Skeletal muscle tissue (tissue), 3 donors: ENCODE measurements at regions not wholly inside any gene's neighbourhood (a gene's known extent, or its start where the extent isn't known, plus 50 kb on each side); places are given as distances from the start of the nearest gene placed in this dataset.
"Not testable (repeated sequence)": the region's sequence is repeated elsewhere in the genome, so short reads cannot be mapped to it uniquely, and the experiment has no call there.

Experiments used
- H3K27ac ChIP-seq: one replicate; pipeline ENCODE4 v1.7.0; 2013; ENCODE audit warnings: mild to moderate bottlenecking, low read depth, low read length, inconsistent platforms
- H3K27me3 ChIP-seq, 3 donors: one replicate each; pipeline ENCODE4 v1.7.0; 2013; ENCODE audit warnings: low read length in 3 of 3; ENCODE audit not compliant: control insufficient read depth in 3 of 3, insufficient read depth in 3 of 3
- H3K36me3 ChIP-seq, 3 donors: one replicate each; pipeline ENCODE4 v1.7.0; 2013; ENCODE audit warnings: low read length in 3 of 3; ENCODE audit not compliant: control insufficient read depth in 3 of 3, insufficient read depth in 3 of 3
- H3K4me1 ChIP-seq, 3 donors: one replicate each; pipeline ENCODE4 v1.7.0; 2013; ENCODE audit warnings: low read length in 3 of 3, mild to moderate bottlenecking in 3 of 3; ENCODE audit not compliant: control insufficient read depth in 3 of 3, insufficient read depth in 3 of 3
- H3K4me3 ChIP-seq, 3 donors: one replicate each; pipeline ENCODE4 v1.7.0; 2013; ENCODE audit warnings: low read length in 3 of 3
- H3K9ac ChIP-seq, 3 donors: one replicate each; pipeline ENCODE4 v1.7.0; 2013; ENCODE audit warnings: low read length in 3 of 3, mild to moderate bottlenecking in 3 of 3, moderate library complexity in 2 of 3, low read depth in 1 of 3
- H3K9me3 ChIP-seq, 3 donors: one replicate each; pipeline ENCODE4 v1.7.0; 2013; ENCODE audit warnings: low read length in 3 of 3; ENCODE audit not compliant: control insufficient read depth in 3 of 3
- donor health status: Osteomylitis.

DNA sequence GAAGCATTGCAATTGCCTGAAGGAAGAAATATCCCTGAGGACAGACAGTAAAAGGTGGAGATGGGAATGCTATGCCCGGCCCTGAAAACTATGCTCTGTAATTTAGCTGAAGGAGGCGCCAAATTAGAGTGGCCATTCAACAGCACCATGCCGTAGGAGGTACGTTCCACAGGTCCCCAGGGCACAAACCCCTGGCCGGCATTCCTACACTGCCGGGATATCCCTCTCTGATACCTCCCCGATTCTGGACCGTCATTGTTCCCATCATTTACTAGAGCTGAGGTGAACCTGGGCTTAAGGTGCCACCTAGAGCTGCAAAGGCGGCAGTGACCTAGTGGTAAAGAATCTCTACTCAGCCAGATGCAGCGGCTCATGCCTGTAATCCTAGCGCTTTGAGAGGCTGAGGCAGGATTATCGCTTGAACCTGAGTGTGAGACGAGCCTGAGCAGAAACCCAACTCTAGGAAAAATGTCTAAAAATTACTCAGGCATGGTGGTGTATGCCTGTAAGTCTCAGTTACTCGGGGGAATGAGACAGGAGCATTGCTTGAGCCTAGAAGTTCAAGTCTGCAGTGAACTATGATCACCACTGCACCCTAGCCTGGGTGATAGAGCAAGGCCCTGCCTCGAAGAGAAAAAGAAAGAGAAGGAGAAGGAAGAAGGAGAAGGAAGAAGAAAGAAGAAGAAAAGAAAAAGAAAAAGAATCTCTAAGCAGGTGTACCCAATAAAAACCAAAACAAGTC, 53.0 kb upstream of the TNKS2 start:
- Histone ChIP-seq H3K27me3 (peaks cover 5 to 14% (median 12%) of the 10 kb centered on the region in 3 donors), H3K36me3 (no peaks in the 10 kb centered on the region), H3K4me3 (peak overlapping the region in 1 of 3 donors; percentile 41), H3K27ac (no peak overlapping the region), H3K9me3 (no peaks in the 10 kb centered on the region), H3K9ac (no peak overlapping the region), H3K4me1 (peaks cover 0 to 5% (median 0%) of the 10 kb centered on the region in 3 donors)

DNA sequence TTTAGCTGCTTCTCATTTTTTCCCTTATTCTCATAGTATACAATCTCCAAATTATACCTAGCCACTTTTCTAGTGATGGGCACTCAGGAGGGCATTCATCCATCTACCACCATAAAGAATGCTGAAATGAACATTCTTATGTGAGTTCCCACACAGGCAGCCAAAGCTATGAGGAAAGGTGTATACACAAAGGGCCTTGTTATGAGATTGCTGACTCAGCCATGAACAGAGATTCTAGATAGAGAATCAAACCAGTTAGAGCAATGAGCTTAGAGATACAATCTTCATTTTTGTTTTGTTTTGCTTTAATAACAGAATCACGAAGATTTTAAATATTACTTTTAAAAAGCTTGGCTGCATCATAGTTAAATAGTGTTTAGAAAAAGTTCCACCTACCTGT, 54.8 kb upstream of the TNKS2 start:
- H3K27me3 ChIP-seq, result peaks cover 6 to 18% (median 17%) of the 10 kb centered on the region in 3 donors
- no peaks in the 10 kb centered on the region for H3K9me3 ChIP-seq
- no peaks in the 10 kb centered on the region for H3K36me3 ChIP-seq
- peaks cover 0 to 5% (median 0%) of the 10 kb centered on the region in 3 donors for H3K4me1 ChIP-seq
- H3K27ac ChIP-seq, result no peak overlapping the region
- no peak overlapping the region for H3K9ac ChIP-seq
- H3K4me3 ChIP-seq, result no peak overlapping the region

DNA sequence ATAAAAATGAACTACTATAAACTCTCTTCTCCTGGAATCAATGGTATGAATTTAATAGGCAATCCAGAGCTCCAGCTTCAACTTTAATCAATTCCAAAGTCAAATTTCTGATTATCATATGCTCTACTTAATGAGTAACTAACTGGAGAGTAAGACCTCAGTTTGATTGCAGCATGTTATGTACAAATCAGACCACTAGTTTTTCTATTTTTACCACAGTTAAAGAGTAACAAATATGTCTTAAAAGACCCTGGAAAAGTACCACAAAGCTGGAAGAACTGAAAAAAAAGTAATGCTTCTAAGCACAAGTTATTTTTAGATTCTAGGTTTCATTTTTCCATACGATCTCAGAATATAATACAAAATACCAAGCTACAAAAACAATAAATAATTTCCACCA, 56.0 kb upstream of the TNKS2 start:
- Histone ChIP-seq H3K9ac (no peak overlapping the region), H3K27me3 (peaks cover 6 to 18% (median 18%) of the 10 kb centered on the region in 3 donors), H3K4me1 (peaks cover 0 to 5% (median 0%) of the 10 kb centered on the region in 3 donors), H3K4me3 (no peak overlapping the region), H3K36me3 (no peaks in the 10 kb centered on the region), H3K27ac (no peak overlapping the region), H3K9me3 (no peaks in the 10 kb centered on the region)

DNA sequence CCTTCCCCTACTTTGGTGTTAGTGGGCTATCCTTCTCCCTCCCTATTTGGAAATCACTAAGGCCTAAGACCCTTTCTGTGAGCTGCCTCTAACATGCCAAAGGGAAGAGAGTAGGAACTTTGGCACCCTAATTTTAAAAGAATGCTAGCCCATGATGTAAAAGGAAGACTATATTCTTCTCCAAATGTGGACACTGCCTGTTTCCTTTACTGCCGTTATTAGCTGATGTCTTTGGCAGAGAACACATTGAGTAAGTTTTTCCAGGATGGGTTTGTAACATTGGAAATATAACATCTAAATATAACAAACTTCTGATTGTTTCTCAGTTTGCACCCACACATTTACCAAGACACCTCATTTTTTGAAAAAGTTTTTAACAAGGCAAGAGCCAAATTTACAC, 56.9 kb upstream of the TNKS2 start:
- no peaks in the 10 kb centered on the region for H3K9me3 ChIP-seq
- H3K36me3 ChIP-seq, result no peaks in the 10 kb centered on the region
- peaks cover 6 to 18% (median 18%) of the 10 kb centered on the region in 3 donors for H3K27me3 ChIP-seq
- H3K4me1 ChIP-seq, result peaks cover 0 to 5% (median 0%) of the 10 kb centered on the region in 3 donors
- no peak overlapping the region for H3K27ac ChIP-seq
- H3K4me3 ChIP-seq, result no peak overlapping the region
- no peak overlapping the region for H3K9ac ChIP-seq

GRCh38 chr10:91740353-91740924, 57.8 kb upstream of the TNKS2 start:
- Histone ChIP-seq H3K27ac (no peak overlapping the region), H3K9me3 (no peaks in the 10 kb centered on the region), H3K9ac (no peak overlapping the region), H3K4me3 (no peak overlapping the region), H3K27me3 (peaks cover 6 to 18% (median 18%) of the 10 kb centered on the region in 3 donors), H3K36me3 (no peaks in the 10 kb centered on the region), H3K4me1 (peaks cover 0 to 5% (median 0%) of the 10 kb centered on the region in 3 donors)

DNA sequence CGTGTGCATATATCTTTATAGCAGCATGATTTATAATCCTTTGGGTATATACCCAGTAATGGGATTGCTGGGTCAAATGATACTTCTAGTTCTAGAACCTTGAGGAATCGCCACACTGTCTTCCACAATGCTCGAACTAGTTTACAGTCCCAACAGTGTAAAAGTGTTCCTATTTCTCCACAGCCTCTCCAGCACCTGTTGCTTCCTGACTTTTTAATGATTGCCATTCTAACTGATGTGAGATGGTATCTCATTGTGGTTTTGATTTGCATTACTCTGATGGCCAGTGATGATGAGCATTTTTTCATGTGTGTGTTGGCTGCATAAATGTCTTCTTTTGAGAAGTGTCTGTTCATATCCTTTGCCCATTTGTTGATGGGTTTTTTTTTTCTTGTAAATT, 66.0 kb upstream of the TNKS2 start:
- not testable (repeated sequence) for H3K4me3 ChIP-seq, H3K36me3 ChIP-seq, H3K9ac ChIP-seq, H3K9me3 ChIP-seq, H3K4me1 ChIP-seq, H3K27ac ChIP-seq, H3K27me3 ChIP-seq

DNA sequence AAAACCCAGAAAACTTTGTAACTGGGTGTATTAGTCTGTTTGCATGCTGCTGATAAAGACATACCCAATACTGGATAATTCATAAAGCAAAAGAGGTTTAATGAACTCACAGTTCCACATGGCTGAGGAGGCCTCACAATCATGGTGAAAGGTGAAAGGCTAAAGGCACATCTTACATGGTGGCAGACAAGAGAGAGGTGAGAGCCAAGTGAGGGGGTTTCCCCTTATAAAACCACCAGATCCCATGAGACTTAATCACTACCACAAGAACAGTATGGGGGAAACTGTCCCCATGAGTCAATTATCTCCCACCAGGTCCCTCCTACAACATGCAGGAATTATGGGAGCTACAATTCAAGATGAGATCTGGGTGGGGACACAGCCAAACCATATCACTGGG, 68.9 kb upstream of the TNKS2 start:
- H3K9ac ChIP-seq, H3K27ac ChIP-seq, H3K9me3 ChIP-seq, H3K27me3 ChIP-seq, H3K36me3 ChIP-seq, H3K4me3 ChIP-seq, H3K4me1 ChIP-seq: not testable (repeated sequence)

GRCh38 chr10:91726355-91726754, 71.9 kb upstream of the TNKS2 start:
- H3K4me1 ChIP-seq, result no peaks in the 10 kb centered on the region
- H3K9ac ChIP-seq, result no peak overlapping the region
- H3K4me3 ChIP-seq, result no peak overlapping the region
- no peak overlapping the region for H3K27ac ChIP-seq
- no peaks in the 10 kb centered on the region for H3K36me3 ChIP-seq
- peaks cover 0 to 3% (median 0%) of the 10 kb centered on the region in 3 donors for H3K27me3 ChIP-seq
- no peaks in the 10 kb centered on the region for H3K9me3 ChIP-seq

- Histone ChIP-seq H3K9ac (no peak overlapping the region), H3K27me3 (peaks cover 0 to 3% (median 0%) of the 10 kb centered on the region in 3 donors), H3K4me3 (no peak overlapping the region), H3K9me3 (no peaks in the 10 kb centered on the region), H3K4me1 (no peaks in the 10 kb centered on the region), H3K27ac (no peak overlapping the region), H3K36me3 (no peaks in the 10 kb centered on the region)
These were observed 73.3 kb upstream of the TNKS2 start for GRCh38 chr10:91724933-91725332.

DNA sequence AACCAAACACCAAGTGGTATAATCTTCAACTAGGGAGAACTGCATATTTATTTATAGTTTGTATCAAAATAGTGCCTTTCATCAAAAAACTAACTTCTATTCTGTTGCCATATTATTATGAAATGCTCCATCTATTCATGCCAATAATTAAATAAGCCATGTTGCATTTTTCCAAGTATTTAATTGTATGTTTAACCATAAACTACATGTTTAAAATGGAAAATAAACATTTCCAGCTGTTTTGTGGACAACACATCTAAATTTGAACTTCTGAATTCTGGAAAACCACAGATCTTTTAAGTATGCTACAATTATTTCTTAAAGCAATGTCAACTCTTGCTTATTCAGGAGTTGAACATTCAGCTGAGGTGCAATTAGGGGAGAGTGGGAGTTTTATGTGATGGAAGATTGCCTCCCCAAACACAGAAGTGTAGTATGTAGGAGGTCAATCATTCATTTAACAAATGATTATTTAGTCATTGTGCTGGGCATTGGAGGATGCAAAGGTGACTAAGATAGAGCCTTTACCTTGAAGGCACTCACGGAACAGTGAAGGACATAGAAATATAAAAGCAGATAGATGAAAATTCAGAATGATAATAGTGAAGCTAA, 80.7 kb upstream of the PPP1R3C start:
- Histone ChIP-seq H3K27me3 (no peaks in the 10 kb centered on the region), H3K27ac (no peak overlapping the region), H3K4me3 (no peak overlapping the region), H3K9ac (no peak overlapping the region), H3K4me1 (no peaks in the 10 kb centered on the region), H3K36me3 (no peaks in the 10 kb centered on the region), H3K9me3 (peaks cover 0 to 4% (median 0%) of the 10 kb centered on the region in 3 donors)
